GM23338 (cell line): ENCODE measurements at regions not wholly inside any gene's neighbourhood (a gene's known extent, or its start where the extent isn't known, plus 50 kb on each side); places are given as distances from the start of the nearest gene placed in this dataset.

Source experiments
- ATAC-seq: fragments of 200-7000 bp; cut with Tn5 transposase; 3 replicates; pipeline ENCODE4 v1.9.1; 2020
- DNase-seq: peaks from one replicate; pipeline ENCODE4 v3.0.0-alpha.2; 2015; ENCODE audit warnings: low spot score
- H2AFZ ChIP-seq: fragments of 200-600 bp; sonication (generic); 2 replicates; pipeline ENCODE4 v1.8.0; 2016; ENCODE audit warnings: antibody characterized with exemption, mild to moderate bottlenecking, moderate library complexity
- H3F3A ChIP-seq: fragments of 200-600 bp; sonication (generic); replicated peaks from 2 replicates; pipeline ENCODE4 v1.8.0; 2017; ENCODE audit warnings: antibody characterized with exemption, mixed run types, low read depth
- H3K27ac ChIP-seq: fragments of 200-600 bp; sonication (generic); 2 replicates; pipeline ENCODE4 v1.6.1; 2016; ENCODE audit warnings: low read depth
- H3K27me3 ChIP-seq: fragments of 200-600 bp; sonication (generic); 2 replicates; pipeline ENCODE4 v1.8.0; 2016; ENCODE audit warnings: mild to moderate bottlenecking, mixed run types, moderate library complexity; ENCODE audit not compliant: insufficient read depth
- H3K36me3 ChIP-seq: fragments of 200-600 bp; sonication (generic); 2 replicates; pipeline ENCODE4 v1.8.0; 2016; ENCODE audit warnings: mild to moderate bottlenecking; ENCODE audit not compliant: insufficient read depth
- H3K4me1 ChIP-seq: fragments of 200-600 bp; sonication (generic); 2 replicates; pipeline ENCODE4 v1.8.0; 2016; ENCODE audit warnings: mild to moderate bottlenecking, moderate library complexity; ENCODE audit not compliant: insufficient read depth
- H3K4me2 ChIP-seq: fragments of 200-600 bp; sonication (generic); 2 replicates; pipeline ENCODE4 v1.7.1; 2017; ENCODE audit warnings: mixed run types
- H3K4me3 ChIP-seq: fragments of 200-600 bp; sonication (generic); 2 replicates; pipeline ENCODE4 v1.6.1; 2016; ENCODE audit warnings: mixed run types
- H3K79me2 ChIP-seq: fragments of 200-600 bp; sonication (generic); replicated peaks from 2 replicates; pipeline ENCODE4 v1.8.0; 2017; ENCODE audit warnings: mild to moderate bottlenecking; ENCODE audit not compliant: insufficient read depth
- H3K9me2 ChIP-seq: fragments of 200-600 bp; sonication (generic); 2 replicates; pipeline ENCODE4 v1.8.0; 2017; ENCODE audit not compliant: insufficient read depth
- H4K20me1 ChIP-seq: fragments of 200-600 bp; sonication (generic); replicated peaks from 2 replicates; pipeline ENCODE4 v1.8.0; 2017; ENCODE audit warnings: mild to moderate bottlenecking; ENCODE audit not compliant: insufficient read depth
- H3K27ac Mint-ChIP-seq: 2 replicates; pipeline ENCODE4 v1.8.0; 2020; ENCODE audit warnings: inconsistent platforms, mild to moderate bottlenecking, moderate library complexity, mixed read lengths
- H3K27me3 Mint-ChIP-seq: 3 replicates; pipeline ENCODE4 v1.8.0; 2022; ENCODE audit warnings: low read depth, mild to moderate bottlenecking, moderate library complexity, mixed read lengths, inconsistent platforms; ENCODE audit not compliant: insufficient read depth, poor library complexity
- H3K36me3 Mint-ChIP-seq: 3 replicates; pipeline ENCODE4 v1.8.0; 2021; ENCODE audit warnings: low read depth, mild to moderate bottlenecking, inconsistent platforms, moderate library complexity, mixed read lengths
- H3K4me1 Mint-ChIP-seq: 3 replicates; pipeline ENCODE4 v1.8.0; 2020; ENCODE audit warnings: mild to moderate bottlenecking, inconsistent platforms, mixed read lengths
- H3K4me3 Mint-ChIP-seq: 3 replicates; pipeline ENCODE4 v1.8.0; 2021; ENCODE audit warnings: moderate library complexity, mild to moderate bottlenecking, inconsistent platforms, mixed read lengths
- H3K9me3 Mint-ChIP-seq: 3 replicates; pipeline ENCODE4 v1.8.0; 2020; ENCODE audit warnings: moderate library complexity, mild to moderate bottlenecking, inconsistent platforms, mixed read lengths
- CREB1 ChIP-seq: fragments of 250-450 bp; sonication (Bioruptor Pico); IDR thresholded peaks from 2 replicates; pipeline ENCODE4 v1.5.0; 2020; ENCODE audit warnings: low read depth, mild to moderate bottlenecking, moderate library complexity
- EZH2 ChIP-seq: fragments of 200-600 bp; sonication (generic); IDR thresholded peaks from one replicate; pipeline ENCODE4 v1.8.0; 2017; ENCODE audit warnings: antibody characterized with exemption, mild to moderate bottlenecking, low read depth; ENCODE audit not compliant: unreplicated experiment
- EZH2phosphoT487 ChIP-seq: fragments of 200-600 bp; sonication (generic); IDR thresholded peaks from one replicate; pipeline ENCODE4 v1.8.1; 2018; ENCODE audit warnings: antibody characterized with exemption; ENCODE audit not compliant: unreplicated experiment
- JUNB ChIP-seq: IDR thresholded peaks from one replicate; pipeline ENCODE4 v1.6.1; 2016; ENCODE audit warnings: antibody characterized with exemption; ENCODE audit not compliant: unreplicated experiment
- NANOG ChIP-seq: IDR thresholded peaks from 2 replicates; pipeline ENCODE4 v1.6.1; 2016; ENCODE audit warnings: antibody characterized with exemption, borderline replicate concordance
- POLR2AphosphoS5 ChIP-seq: IDR thresholded peaks from 2 replicates; pipeline ENCODE4 v1.6.1; 2016; ENCODE audit warnings: antibody characterized with exemption, low read depth
- STAT1 ChIP-seq: IDR thresholded peaks from one replicate; pipeline ENCODE4 v1.6.1; 2016; ENCODE audit warnings: antibody characterized with exemption; ENCODE audit not compliant: unreplicated experiment
- ZNF114 ChIP-seq: fragments of 250-450 bp; sonication (Bioruptor Pico); IDR thresholded peaks from 2 replicates; pipeline ENCODE4 v1.5.0; 2020; ENCODE audit warnings: mild to moderate bottlenecking, moderate library complexity
- ZNF331 ChIP-seq: fragments of 250-450 bp; sonication (Bioruptor Pico); IDR thresholded peaks from 2 replicates; pipeline ENCODE4 v1.5.0; 2020; ENCODE audit warnings: low read depth, mild to moderate bottlenecking, moderate library complexity
- TF ChIP-seq, protein P1 (sequence below), 2 experiments: fragments of 200-600 bp in 1 of 2; sonication (generic) in 1 of 2; conservative IDR thresholded peaks; 2 replicates each; pipeline versions ENCODE4 v1.5.1 to v1.6.1; 2016 to 2017; ENCODE audit warnings: antibody characterized with exemption in 2 of 2, low read depth in 2 of 2, mild to moderate bottlenecking in 2 of 2, moderate library complexity in 1 of 2
- TF ChIP-seq, protein P2 (sequence below): fragments of 250-450 bp; sonication (Bioruptor Pico); IDR thresholded peaks from 2 replicates; pipeline ENCODE4 v1.5.0; 2020; ENCODE audit warnings: mild to moderate bottlenecking, moderate library complexity
- TF ChIP-seq, protein P3 (sequence below): IDR thresholded peaks from 2 replicates; pipeline ENCODE4 v1.6.1; 2016; ENCODE audit warnings: antibody characterized with exemption
- TF ChIP-seq, protein P4 (sequence below): IDR thresholded peaks from one replicate; pipeline ENCODE4 v1.6.1; 2018; ENCODE audit warnings: antibody characterized with exemption; ENCODE audit not compliant: unreplicated experiment

DNA sequence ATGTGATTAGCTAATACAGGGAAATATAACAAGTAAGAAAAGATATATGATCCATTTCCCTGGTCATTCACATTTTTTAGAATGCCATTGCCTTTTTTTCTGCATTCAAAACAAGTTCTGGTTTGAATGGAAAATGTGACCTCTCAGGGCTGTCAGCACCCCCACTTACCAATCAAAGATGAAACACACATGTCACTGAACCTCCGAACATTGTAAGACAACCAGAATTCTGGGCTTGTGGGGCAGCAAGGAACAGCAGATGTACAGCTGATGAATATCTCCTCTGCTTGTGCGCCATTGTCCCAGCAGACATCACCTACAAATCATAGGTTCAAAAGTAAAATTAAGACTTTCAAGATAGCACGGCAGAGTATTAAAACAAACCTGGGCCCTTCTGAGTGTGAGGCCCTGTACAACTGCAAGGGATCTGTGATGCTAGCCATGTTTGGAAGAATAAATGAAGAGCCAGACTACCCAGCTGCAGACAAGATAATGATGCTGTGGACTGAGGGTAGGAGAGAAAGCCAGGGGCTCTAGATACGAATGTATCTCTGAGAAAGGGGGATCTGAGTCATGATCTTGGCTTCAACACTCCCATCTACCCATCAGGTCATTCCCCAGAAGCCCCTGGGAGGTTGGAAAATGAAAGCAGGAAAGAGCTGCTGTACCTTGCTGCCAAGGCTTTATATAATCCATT is 108.7 kb upstream of the SERTAD2 start:
- no peaks in the 10 kb centered on the region for H3K79me2 ChIP-seq
- H3K9me2 ChIP-seq: no peaks in the 10 kb centered on the region
- H3K4me2 ChIP-seq: no peak overlapping the region
- H3F3A ChIP-seq: no peaks in the 10 kb centered on the region
- H3K36me3 ChIP-seq: no peaks in the 10 kb centered on the region
- H3K4me3 ChIP-seq: no peak overlapping the region
- no peak overlapping the region for H2AFZ ChIP-seq
- H3K4me1 ChIP-seq: peaks cover 6% of the 10 kb centered on the region; the same call in 1 of the 2 replicates
- Mint-ChIP-seq H3K27me3 (peaks cover 13% of the 10 kb centered on the region), H3K4me3 (no peak overlapping the region), H3K4me1 (peaks cover 9% of the 10 kb centered on the region), H3K27ac (no peak overlapping the region), H3K36me3 (no peaks in the 10 kb centered on the region; the same call in 2 of the 3 replicates), H3K9me3 (no peaks in the 10 kb centered on the region)
- DNase-seq: no peak
- no peak for ATAC-seq
- H3K27me3 ChIP-seq: peaks cover 45% of the 10 kb centered on the region
- TF ChIP-seq, protein P1, sequence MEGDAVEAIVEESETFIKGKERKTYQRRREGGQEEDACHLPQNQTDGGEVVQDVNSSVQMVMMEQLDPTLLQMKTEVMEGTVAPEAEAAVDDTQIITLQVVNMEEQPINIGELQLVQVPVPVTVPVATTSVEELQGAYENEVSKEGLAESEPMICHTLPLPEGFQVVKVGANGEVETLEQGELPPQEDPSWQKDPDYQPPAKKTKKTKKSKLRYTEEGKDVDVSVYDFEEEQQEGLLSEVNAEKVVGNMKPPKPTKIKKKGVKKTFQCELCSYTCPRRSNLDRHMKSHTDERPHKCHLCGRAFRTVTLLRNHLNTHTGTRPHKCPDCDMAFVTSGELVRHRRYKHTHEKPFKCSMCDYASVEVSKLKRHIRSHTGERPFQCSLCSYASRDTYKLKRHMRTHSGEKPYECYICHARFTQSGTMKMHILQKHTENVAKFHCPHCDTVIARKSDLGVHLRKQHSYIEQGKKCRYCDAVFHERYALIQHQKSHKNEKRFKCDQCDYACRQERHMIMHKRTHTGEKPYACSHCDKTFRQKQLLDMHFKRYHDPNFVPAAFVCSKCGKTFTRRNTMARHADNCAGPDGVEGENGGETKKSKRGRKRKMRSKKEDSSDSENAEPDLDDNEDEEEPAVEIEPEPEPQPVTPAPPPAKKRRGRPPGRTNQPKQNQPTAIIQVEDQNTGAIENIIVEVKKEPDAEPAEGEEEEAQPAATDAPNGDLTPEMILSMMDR (conservative IDR thresholded peaks at IDR 0.05; ENCODE audit: low read depth in 2 of 2): no peak
- no peak for TF ChIP-seq POLR2AphosphoS5
- no peak for TF ChIP-seq CREB1 (CRISPR knock-in tag)
- no peak for TF ChIP-seq ZNF331 (CRISPR knock-in tag)
- no peak for TF ChIP-seq JUNB
- TF ChIP-seq, protein P2, sequence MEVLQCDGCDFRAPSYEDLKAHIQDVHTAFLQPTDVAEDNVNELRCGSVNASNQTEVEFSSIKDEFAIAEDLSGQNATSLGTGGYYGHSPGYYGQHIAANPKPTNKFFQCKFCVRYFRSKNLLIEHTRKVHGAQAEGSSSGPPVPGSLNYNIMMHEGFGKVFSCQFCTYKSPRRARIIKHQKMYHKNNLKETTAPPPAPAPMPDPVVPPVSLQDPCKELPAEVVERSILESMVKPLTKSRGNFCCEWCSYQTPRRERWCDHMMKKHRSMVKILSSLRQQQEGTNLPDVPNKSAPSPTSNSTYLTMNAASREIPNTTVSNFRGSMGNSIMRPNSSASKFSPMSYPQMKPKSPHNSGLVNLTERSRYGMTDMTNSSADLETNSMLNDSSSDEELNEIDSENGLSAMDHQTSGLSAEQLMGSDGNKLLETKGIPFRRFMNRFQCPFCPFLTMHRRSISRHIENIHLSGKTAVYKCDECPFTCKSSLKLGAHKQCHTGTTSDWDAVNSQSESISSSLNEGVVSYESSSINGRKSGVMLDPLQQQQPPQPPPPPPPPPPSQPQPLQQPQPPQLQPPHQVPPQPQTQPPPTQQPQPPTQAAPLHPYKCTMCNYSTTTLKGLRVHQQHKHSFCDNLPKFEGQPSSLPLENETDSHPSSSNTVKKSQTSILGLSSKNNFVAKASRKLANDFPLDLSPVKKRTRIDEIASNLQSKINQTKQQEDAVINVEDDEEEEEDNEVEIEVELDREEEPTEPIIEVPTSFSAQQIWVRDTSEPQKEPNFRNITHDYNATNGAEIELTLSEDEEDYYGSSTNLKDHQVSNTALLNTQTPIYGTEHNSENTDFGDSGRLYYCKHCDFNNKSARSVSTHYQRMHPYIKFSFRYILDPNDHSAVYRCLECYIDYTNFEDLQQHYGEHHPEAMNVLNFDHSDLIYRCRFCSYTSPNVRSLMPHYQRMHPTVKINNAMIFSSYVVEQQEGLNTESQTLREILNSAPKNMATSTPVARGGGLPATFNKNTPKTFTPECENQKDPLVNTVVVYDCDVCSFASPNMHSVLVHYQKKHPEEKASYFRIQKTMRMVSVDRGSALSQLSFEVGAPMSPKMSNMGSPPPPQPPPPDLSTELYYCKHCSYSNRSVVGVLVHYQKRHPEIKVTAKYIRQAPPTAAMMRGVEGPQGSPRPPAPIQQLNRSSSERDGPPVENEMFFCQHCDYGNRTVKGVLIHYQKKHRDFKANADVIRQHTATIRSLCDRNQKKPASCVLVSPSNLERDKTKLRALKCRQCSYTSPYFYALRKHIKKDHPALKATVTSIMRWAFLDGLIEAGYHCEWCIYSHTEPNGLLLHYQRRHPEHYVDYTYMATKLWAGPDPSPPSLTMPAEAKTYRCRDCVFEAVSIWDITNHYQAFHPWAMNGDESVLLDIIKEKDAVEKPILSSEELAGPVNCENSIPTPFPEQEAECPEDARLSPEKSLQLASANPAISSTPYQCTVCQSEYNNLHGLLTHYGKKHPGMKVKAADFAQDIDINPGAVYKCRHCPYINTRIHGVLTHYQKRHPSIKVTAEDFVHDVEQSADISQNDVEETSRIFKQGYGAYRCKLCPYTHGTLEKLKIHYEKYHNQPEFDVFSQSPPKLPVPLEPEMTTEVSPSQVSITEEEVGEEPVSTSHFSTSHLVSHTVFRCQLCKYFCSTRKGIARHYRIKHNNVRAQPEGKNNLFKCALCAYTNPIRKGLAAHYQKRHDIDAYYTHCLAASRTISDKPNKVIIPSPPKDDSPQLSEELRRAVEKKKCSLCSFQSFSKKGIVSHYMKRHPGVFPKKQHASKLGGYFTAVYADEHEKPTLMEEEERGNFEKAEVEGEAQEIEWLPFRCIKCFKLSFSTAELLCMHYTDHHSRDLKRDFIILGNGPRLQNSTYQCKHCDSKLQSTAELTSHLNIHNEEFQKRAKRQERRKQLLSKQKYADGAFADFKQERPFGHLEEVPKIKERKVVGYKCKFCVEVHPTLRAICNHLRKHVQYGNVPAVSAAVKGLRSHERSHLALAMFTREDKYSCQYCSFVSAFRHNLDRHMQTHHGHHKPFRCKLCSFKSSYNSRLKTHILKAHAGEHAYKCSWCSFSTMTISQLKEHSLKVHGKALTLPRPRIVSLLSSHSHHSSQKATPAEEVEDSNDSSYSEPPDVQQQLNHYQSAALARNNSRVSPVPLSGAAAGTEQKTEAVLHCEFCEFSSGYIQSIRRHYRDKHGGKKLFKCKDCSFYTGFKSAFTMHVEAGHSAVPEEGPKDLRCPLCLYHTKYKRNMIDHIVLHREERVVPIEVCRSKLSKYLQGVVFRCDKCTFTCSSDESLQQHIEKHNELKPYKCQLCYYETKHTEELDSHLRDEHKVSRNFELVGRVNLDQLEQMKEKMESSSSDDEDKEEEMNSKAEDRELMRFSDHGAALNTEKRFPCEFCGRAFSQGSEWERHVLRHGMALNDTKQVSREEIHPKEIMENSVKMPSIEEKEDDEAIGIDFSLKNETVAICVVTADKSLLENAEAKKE: no peak
- no peak for TF ChIP-seq NANOG
- TF ChIP-seq, protein P3, sequence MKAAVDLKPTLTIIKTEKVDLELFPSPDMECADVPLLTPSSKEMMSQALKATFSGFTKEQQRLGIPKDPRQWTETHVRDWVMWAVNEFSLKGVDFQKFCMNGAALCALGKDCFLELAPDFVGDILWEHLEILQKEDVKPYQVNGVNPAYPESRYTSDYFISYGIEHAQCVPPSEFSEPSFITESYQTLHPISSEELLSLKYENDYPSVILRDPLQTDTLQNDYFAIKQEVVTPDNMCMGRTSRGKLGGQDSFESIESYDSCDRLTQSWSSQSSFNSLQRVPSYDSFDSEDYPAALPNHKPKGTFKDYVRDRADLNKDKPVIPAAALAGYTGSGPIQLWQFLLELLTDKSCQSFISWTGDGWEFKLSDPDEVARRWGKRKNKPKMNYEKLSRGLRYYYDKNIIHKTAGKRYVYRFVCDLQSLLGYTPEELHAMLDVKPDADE: no peak
- no peak for TF ChIP-seq EZH2phosphoT487
- TF ChIP-seq STAT1: no peak
- TF ChIP-seq EZH2: no peak
- TF ChIP-seq, protein P4, sequence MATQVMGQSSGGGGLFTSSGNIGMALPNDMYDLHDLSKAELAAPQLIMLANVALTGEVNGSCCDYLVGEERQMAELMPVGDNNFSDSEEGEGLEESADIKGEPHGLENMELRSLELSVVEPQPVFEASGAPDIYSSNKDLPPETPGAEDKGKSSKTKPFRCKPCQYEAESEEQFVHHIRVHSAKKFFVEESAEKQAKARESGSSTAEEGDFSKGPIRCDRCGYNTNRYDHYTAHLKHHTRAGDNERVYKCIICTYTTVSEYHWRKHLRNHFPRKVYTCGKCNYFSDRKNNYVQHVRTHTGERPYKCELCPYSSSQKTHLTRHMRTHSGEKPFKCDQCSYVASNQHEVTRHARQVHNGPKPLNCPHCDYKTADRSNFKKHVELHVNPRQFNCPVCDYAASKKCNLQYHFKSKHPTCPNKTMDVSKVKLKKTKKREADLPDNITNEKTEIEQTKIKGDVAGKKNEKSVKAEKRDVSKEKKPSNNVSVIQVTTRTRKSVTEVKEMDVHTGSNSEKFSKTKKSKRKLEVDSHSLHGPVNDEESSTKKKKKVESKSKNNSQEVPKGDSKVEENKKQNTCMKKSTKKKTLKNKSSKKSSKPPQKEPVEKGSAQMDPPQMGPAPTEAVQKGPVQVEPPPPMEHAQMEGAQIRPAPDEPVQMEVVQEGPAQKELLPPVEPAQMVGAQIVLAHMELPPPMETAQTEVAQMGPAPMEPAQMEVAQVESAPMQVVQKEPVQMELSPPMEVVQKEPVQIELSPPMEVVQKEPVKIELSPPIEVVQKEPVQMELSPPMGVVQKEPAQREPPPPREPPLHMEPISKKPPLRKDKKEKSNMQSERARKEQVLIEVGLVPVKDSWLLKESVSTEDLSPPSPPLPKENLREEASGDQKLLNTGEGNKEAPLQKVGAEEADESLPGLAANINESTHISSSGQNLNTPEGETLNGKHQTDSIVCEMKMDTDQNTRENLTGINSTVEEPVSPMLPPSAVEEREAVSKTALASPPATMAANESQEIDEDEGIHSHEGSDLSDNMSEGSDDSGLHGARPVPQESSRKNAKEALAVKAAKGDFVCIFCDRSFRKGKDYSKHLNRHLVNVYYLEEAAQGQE: no peak
- TF ChIP-seq ZNF114: no peak
- H3K27ac ChIP-seq: no peak overlapping the region
- H4K20me1 ChIP-seq: no peaks in the 10 kb centered on the region
